ENCODE measurements at regions not wholly inside any gene's neighbourhood (a gene's known extent, or its start where the extent isn't known, plus 50 kb on each side); places are given as distances from the start of the nearest gene placed in this dataset.

GRCh38 chr19:46952874-46953273 lies 66.8 kb upstream of the NPAS1 start:
- TF ChIP-seq HMGA2 (CRISPR knock-in tag; IDR thresholded peaks at IDR 0.05) (no peak), CDX4 (CRISPR knock-in tag; IDR thresholded peaks at IDR 0.05; ENCODE audit: borderline replicate concordance) (no peak), ZNF317 (CRISPR knock-in tag; IDR thresholded peaks at IDR 0.05; ENCODE audit: borderline replicate concordance, low read depth) (no peak), AFF4 (CRISPR knock-in tag; IDR thresholded peaks at IDR 0.05; ENCODE audit: borderline replicate concordance) (no peak), ZNF532 (CRISPR knock-in tag; IDR thresholded peaks at IDR 0.05; ENCODE audit: borderline replicate concordance) (no peak), ZNF423 (CRISPR knock-in tag; IDR thresholded peaks at IDR 0.05) (no peak), SMAD3 (CRISPR knock-in tag; IDR thresholded peaks at IDR 0.05; ENCODE audit: borderline replicate concordance) (no peak), ZSCAN18 (CRISPR knock-in tag; IDR thresholded peaks at IDR 0.05) (no peak), ELF4 (CRISPR knock-in tag; IDR thresholded peaks at IDR 0.05; ENCODE audit: low read depth) (no peak), RORB (CRISPR knock-in tag; IDR thresholded peaks at IDR 0.05) (no peak), TP53 (CRISPR knock-in tag; IDR thresholded peaks at IDR 0.05) (no peak), ATF1 (CRISPR knock-in tag; IDR thresholded peaks at IDR 0.05) (no peak), CTCF (IDR thresholded peaks at IDR 0.05) (no peak), HMGXB4 (CRISPR knock-in tag; IDR thresholded peaks at IDR 0.05) (no peak), ZNF121 (CRISPR knock-in tag; IDR thresholded peaks at IDR 0.05) (no peak), FOXJ3 (CRISPR knock-in tag; IDR thresholded peaks at IDR 0.05; ENCODE audit: borderline replicate concordance) (no peak), CREB1 (CRISPR knock-in tag; IDR thresholded peaks at IDR 0.05) (no peak), PRRX2 (CRISPR knock-in tag; IDR thresholded peaks at IDR 0.05) (no peak), ZNF138 (CRISPR knock-in tag; conservative IDR thresholded peaks at IDR 0.05) (no peak), GTF2I (CRISPR knock-in tag; conservative IDR thresholded peaks at IDR 0.05) (no peak)
- ChIA-PET CTCF (no interaction called here), POLR2A (interaction anchor here (0.8 kb wide), 1 partner anchor 8 kb away, joined by 3 read pairs; no protein-coding TSS in a partner anchor)
- no peaks in the 10 kb centered on the region for H3K27me3 Mint-ChIP-seq (ENCODE audit: low read depth)
- H3K4me3 Mint-ChIP-seq: no peak overlapping the region
- peaks cover 7% of the 10 kb centered on the region for H3K9me3 Mint-ChIP-seq
- ATAC-seq (no peak), DNase-seq (ENCODE audit: low spot score) (no peak)
- peaks cover 8% of the 10 kb centered on the region; the same call in 1 of the 2 replicates for H3K4me1 Mint-ChIP-seq
- peaks cover 17% of the 10 kb centered on the region for H3K36me3 Mint-ChIP-seq
- H3K27ac Mint-ChIP-seq: no peak overlapping the region
